Endodermal cell (in vitro differentiated cells): ENCODE measurements at regions not wholly inside any gene's neighbourhood (a gene's known extent, or its start where the extent isn't known, plus 50 kb on each side); places are given as distances from the start of the nearest gene placed in this dataset.

Experiments used
- DNase-seq: peaks from one replicate; pipeline ENCODE4 v3.0.0-alpha.2; 2017
- H3K27ac ChIP-seq: 2 replicates; pipeline ENCODE4 v1.5.1; 2013; ENCODE audit warnings: mild to moderate bottlenecking, low read depth, low read length, moderate library complexity
- H3K27me3 ChIP-seq: 2 replicates; pipeline ENCODE4 v1.6.1; 2013; ENCODE audit warnings: mild to moderate bottlenecking, low read length, moderate library complexity; ENCODE audit not compliant: insufficient read depth, control insufficient read depth, poor library complexity, severe bottlenecking
- H3K36me3 ChIP-seq: 2 replicates; pipeline ENCODE4 v1.7.0; 2013; ENCODE audit warnings: mild to moderate bottlenecking, low read length, moderate library complexity; ENCODE audit not compliant: control insufficient read depth, insufficient read depth
- H3K4me1 ChIP-seq: one replicate; pipeline ENCODE4 v1.7.0; 2013; ENCODE audit warnings: low read length; ENCODE audit not compliant: control insufficient read depth, insufficient read depth
- H3K4me3 ChIP-seq: 2 replicates; pipeline ENCODE4 v1.5.1; 2013; ENCODE audit warnings: mild to moderate bottlenecking, low read length, moderate library complexity
- H3K9ac ChIP-seq: 2 replicates; pipeline ENCODE4 v1.6.1; 2013; ENCODE audit warnings: mild to moderate bottlenecking, low read length, moderate library complexity; ENCODE audit not compliant: poor library complexity, severe bottlenecking; ENCODE audit errors: extremely low read depth
- H3K9me3 ChIP-seq: 2 replicates; pipeline ENCODE4 v1.6.1; 2013; ENCODE audit warnings: mild to moderate bottlenecking, low read length, moderate library complexity; ENCODE audit not compliant: control insufficient read depth
- H3K27ac Mint-ChIP-seq: 2 replicates; pipeline ENCODE4 v1.8.0; 2020; ENCODE audit warnings: mixed read lengths
- H3K27me3 Mint-ChIP-seq: 2 replicates; pipeline ENCODE4 v1.8.0; 2021; ENCODE audit warnings: mild to moderate bottlenecking, mixed read lengths; ENCODE audit not compliant: insufficient read depth
- H3K36me3 Mint-ChIP-seq: 2 replicates; pipeline ENCODE4 v1.8.0; 2020; ENCODE audit warnings: low read depth, mixed read lengths
- H3K4me1 Mint-ChIP-seq: 2 replicates; pipeline ENCODE4 v1.8.0; 2020; ENCODE audit warnings: mixed read lengths
- H3K4me3 Mint-ChIP-seq: 2 replicates; pipeline ENCODE4 v1.8.0; 2020; ENCODE audit warnings: mild to moderate bottlenecking, moderate library complexity, mixed read lengths
- H3K9me3 Mint-ChIP-seq: 2 replicates; pipeline ENCODE4 v1.8.0; 2020; ENCODE audit warnings: mild to moderate bottlenecking, mixed read lengths
- CTCF ChIP-seq: fragments of 200-600 bp; sonication (generic); conservative IDR thresholded peaks from 2 replicates; pipeline ENCODE4 v1.5.0; 2021; ENCODE audit warnings: antibody characterized with exemption, mild to moderate bottlenecking
- WGBS, 2 experiments: methylation state at CpG; one replicate each; pipeline versions ENCODE4 v1.1.5 to v1.1.7; 2013; ENCODE audit warnings: missing lambda C conversion rate in 2 of 2, mixed read lengths in 1 of 2; ENCODE audit not compliant: insufficient coverage in 1 of 2, insufficient read length in 1 of 2; 5-methylcytosine and 5-hydroxymethylcytosine counted together

GRCh38 chr18:29838556-29838955 lies 1204.0 kb downstream of the DSC3 start:
- H3K27ac ChIP-seq = no peak overlapping the region
- no peaks in the 10 kb centered on the region for H3K36me3 ChIP-seq
- H3K4me3 Mint-ChIP-seq = no peak overlapping the region
- no peaks in the 10 kb centered on the region for H3K36me3 Mint-ChIP-seq
- no peaks in the 10 kb centered on the region for H3K9me3 ChIP-seq
- no peaks in the 10 kb centered on the region for H3K4me1 Mint-ChIP-seq
- no peaks in the 10 kb centered on the region for H3K27me3 Mint-ChIP-seq
- H3K4me3 ChIP-seq = no peak overlapping the region
- TF ChIP-seq CTCF = no peak
- no peaks in the 10 kb centered on the region for H3K4me1 ChIP-seq
- no peak overlapping the region for H3K27ac Mint-ChIP-seq
- no peak overlapping the region for H3K9ac ChIP-seq
- no peaks in the 10 kb centered on the region for H3K9me3 Mint-ChIP-seq
- no peaks in the 10 kb centered on the region for H3K27me3 ChIP-seq
- no peak for DNase-seq
- WGBS, 2 experiments = 94 to 100% methylated on average over 1 of the region's 1 CpG

GRCh38 chr18:29823671-29824070 lies 1218.9 kb downstream of the DSC3 start:
- no peak overlapping the region for H3K4me3 Mint-ChIP-seq
- Histone ChIP-seq H3K27me3 (no peaks in the 10 kb centered on the region), H3K4me3 (no peak overlapping the region), H3K36me3 (no peaks in the 10 kb centered on the region), H3K4me1 (no peaks in the 10 kb centered on the region), H3K9ac (no peak overlapping the region), H3K27ac (no peak overlapping the region), H3K9me3 (no peaks in the 10 kb centered on the region)
- no peaks in the 10 kb centered on the region for H3K9me3 Mint-ChIP-seq
- H3K27ac Mint-ChIP-seq = no peak overlapping the region
- no peaks in the 10 kb centered on the region for H3K4me1 Mint-ChIP-seq
- no peaks in the 10 kb centered on the region for H3K36me3 Mint-ChIP-seq
- WGBS, 2 experiments = 100% methylated on average over 1 of the region's 1 CpG; no CpG with 5 or more reads in 1 of the 2 experiments
- no peak for DNase-seq
- TF ChIP-seq CTCF = no peak
- no peaks in the 10 kb centered on the region for H3K27me3 Mint-ChIP-seq

- no peak overlapping the region for H3K27ac ChIP-seq
- H3K27me3 ChIP-seq = no peaks in the 10 kb centered on the region
- no peak for TF ChIP-seq CTCF
- no peaks in the 10 kb centered on the region for H3K9me3 Mint-ChIP-seq
- H3K4me1 Mint-ChIP-seq = no peaks in the 10 kb centered on the region
- no peaks in the 10 kb centered on the region for H3K4me1 ChIP-seq
- no peak overlapping the region for H3K4me3 ChIP-seq
- no peak overlapping the region for H3K4me3 Mint-ChIP-seq
- no peaks in the 10 kb centered on the region for H3K36me3 Mint-ChIP-seq
- no peaks in the 10 kb centered on the region for H3K9me3 ChIP-seq
- H3K27ac Mint-ChIP-seq = no peak overlapping the region
- no peak overlapping the region for H3K9ac ChIP-seq
- no peaks in the 10 kb centered on the region for H3K36me3 ChIP-seq
- H3K27me3 Mint-ChIP-seq = no peaks in the 10 kb centered on the region
- 67% methylated on average over 1 of the region's 1 CpG; no CpG with 5 or more reads in 1 of the 2 experiments for WGBS, 2 experiments
- no peak for DNase-seq
Observed at GRCh38 chr18:29821544-29821943, 1221.0 kb downstream of the DSC3 start.
